ENCODE measurements at regions not wholly inside any gene's neighbourhood (a gene's known extent, or its start where the extent isn't known, plus 50 kb on each side); places are given as distances from the start of the nearest gene placed in this dataset.

GRCh38 chr3:177777699-177778098 lies 580.4 kb upstream of the TBL1XR1 start:
- TF ChIP-seq POLR2A (IDR thresholded peaks at IDR 0.05) (no peak), CTCF (IDR thresholded peaks at IDR 0.05) (peak in 3 of 4 experiments; percentile 17 to 40 (median 33)), POLR2AphosphoS5 (IDR thresholded peaks at IDR 0.05) (no peak), EP300 (IDR thresholded peaks at IDR 0.05) (no peak)
